Skeletal muscle satellite cell (primary cell): ENCODE measurements at regions not wholly inside any gene's neighbourhood (a gene's known extent, or its start where the extent isn't known, plus 50 kb on each side); places are given as distances from the start of the nearest gene placed in this dataset.

Experiments used
- H3K27me3 ChIP-seq: 2 replicates; pipeline ENCODE4 v1.7.0; 2013; ENCODE audit warnings: low read length; ENCODE audit not compliant: control insufficient read depth, insufficient read depth
- H3K36me3 ChIP-seq: 2 replicates; pipeline ENCODE4 v1.7.0; 2013; ENCODE audit warnings: mild to moderate bottlenecking, control low read depth, low read length; ENCODE audit not compliant: insufficient read depth
- H3K4me1 ChIP-seq: 2 replicates; pipeline ENCODE4 v1.7.0; 2013; ENCODE audit warnings: low read length; ENCODE audit not compliant: control insufficient read depth, insufficient read depth
- H3K4me2 ChIP-seq: 2 replicates; pipeline ENCODE4 v1.7.0; 2013; ENCODE audit warnings: mild to moderate bottlenecking, low read length
- H3K4me3 ChIP-seq: 2 replicates; pipeline ENCODE4 v1.7.0; 2013; ENCODE audit warnings: low read length
- H3K9ac ChIP-seq: 2 replicates; pipeline ENCODE4 v1.7.0; 2013; ENCODE audit warnings: mild to moderate bottlenecking, low read depth, low read length, moderate library complexity
- H3K9me3 ChIP-seq: replicated peaks from 2 replicates; pipeline ENCODE4 v1.7.0; 2013; ENCODE audit warnings: mild to moderate bottlenecking, control low read depth, low read length

- H3K4me3 ChIP-seq, result no peak overlapping the region
- no peaks in the 10 kb centered on the region for H3K27me3 ChIP-seq
- H3K36me3 ChIP-seq, result no peaks in the 10 kb centered on the region
- H3K4me1 ChIP-seq, result no peaks in the 10 kb centered on the region
- H3K4me2 ChIP-seq, result no peak overlapping the region
- H3K9me3 ChIP-seq, result no peaks in the 10 kb centered on the region
- H3K9ac ChIP-seq, result no peak overlapping the region
Observed at GRCh38 chr2:15766303-15766861, 174.0 kb upstream of the MYCN start.

- Histone ChIP-seq H3K4me3 (no peak overlapping the region), H3K4me1 (no peaks in the 10 kb centered on the region), H3K36me3 (no peaks in the 10 kb centered on the region), H3K9ac (no peak overlapping the region), H3K27me3 (no peaks in the 10 kb centered on the region), H3K9me3 (peaks cover 2% of the 10 kb centered on the region), H3K4me2 (no peak overlapping the region)
Observed at GRCh38 chr2:15766911-15767597, 173.3 kb upstream of the MYCN start.

GRCh38 chr2:15767679-15768078 lies 172.7 kb upstream of the MYCN start:
- Histone ChIP-seq H3K9ac (no peak overlapping the region), H3K4me3 (no peak overlapping the region), H3K4me1 (no peaks in the 10 kb centered on the region), H3K27me3 (no peaks in the 10 kb centered on the region), H3K9me3 (peaks cover 2% of the 10 kb centered on the region), H3K36me3 (no peaks in the 10 kb centered on the region), H3K4me2 (no peak overlapping the region)

GRCh38 chr2:15768142-15768541 lies 172.2 kb upstream of the MYCN start:
- H3K9ac ChIP-seq, result no peak overlapping the region
- no peaks in the 10 kb centered on the region for H3K4me1 ChIP-seq
- H3K4me2 ChIP-seq, result no peak overlapping the region
- no peaks in the 10 kb centered on the region for H3K36me3 ChIP-seq
- peaks cover 2% of the 10 kb centered on the region for H3K9me3 ChIP-seq
- H3K27me3 ChIP-seq, result no peaks in the 10 kb centered on the region
- H3K4me3 ChIP-seq, result no peak overlapping the region

GRCh38 chr2:15768615-15769014 lies 171.7 kb upstream of the MYCN start:
- Histone ChIP-seq H3K4me1 (no peaks in the 10 kb centered on the region), H3K9me3 (peaks cover 2% of the 10 kb centered on the region), H3K27me3 (no peaks in the 10 kb centered on the region), H3K4me3 (no peak overlapping the region), H3K4me2 (no peak overlapping the region), H3K9ac (no peak overlapping the region), H3K36me3 (no peaks in the 10 kb centered on the region)

- peaks cover 2% of the 10 kb centered on the region for H3K9me3 ChIP-seq
- H3K4me3 ChIP-seq, result no peak overlapping the region
- H3K4me2 ChIP-seq, result no peak overlapping the region
- H3K4me1 ChIP-seq, result no peaks in the 10 kb centered on the region
- H3K27me3 ChIP-seq, result no peaks in the 10 kb centered on the region
- H3K36me3 ChIP-seq, result no peaks in the 10 kb centered on the region
- H3K9ac ChIP-seq, result no peak overlapping the region
Observed at GRCh38 chr2:15769235-15769634, 171.1 kb upstream of the MYCN start.

- no peaks in the 10 kb centered on the region for H3K4me1 ChIP-seq
- no peaks in the 10 kb centered on the region for H3K27me3 ChIP-seq
- peaks cover 2% of the 10 kb centered on the region for H3K9me3 ChIP-seq
- H3K4me2 ChIP-seq, result no peak overlapping the region
- H3K9ac ChIP-seq, result no peak overlapping the region
- no peaks in the 10 kb centered on the region for H3K36me3 ChIP-seq
- no peak overlapping the region for H3K4me3 ChIP-seq
Observed at GRCh38 chr2:15769676-15770547, 170.4 kb upstream of the MYCN start.

- peaks cover 2% of the 10 kb centered on the region for H3K9me3 ChIP-seq
Observed at GRCh38 chr2:15770606-15771005, 169.7 kb upstream of the MYCN start.

GRCh38 chr2:15771124-15771523 lies 169.2 kb upstream of the MYCN start:
- Histone ChIP-seq H3K36me3 (no peaks in the 10 kb centered on the region), H3K4me1 (no peaks in the 10 kb centered on the region), H3K9ac (no peak overlapping the region), H3K4me3 (no peak overlapping the region), H3K4me2 (no peak overlapping the region), H3K27me3 (no peaks in the 10 kb centered on the region), H3K9me3 (peaks cover 2% of the 10 kb centered on the region)

More at GRCh38 chr2:15770606-15771005, 169.7 kb upstream of the MYCN start:
- no peaks in the 10 kb centered on the region for H3K36me3 ChIP-seq
- no peaks in the 10 kb centered on the region for H3K4me1 ChIP-seq
- H3K4me3 ChIP-seq, result no peak overlapping the region
- H3K4me2 ChIP-seq, result no peak overlapping the region
- no peak overlapping the region for H3K9ac ChIP-seq
- no peaks in the 10 kb centered on the region for H3K27me3 ChIP-seq

- Histone ChIP-seq H3K27me3 (no peaks in the 10 kb centered on the region), H3K4me3 (no peak overlapping the region), H3K9ac (no peak overlapping the region), H3K9me3 (peaks cover 2% of the 10 kb centered on the region), H3K4me1 (no peaks in the 10 kb centered on the region), H3K36me3 (no peaks in the 10 kb centered on the region), H3K4me2 (no peak overlapping the region)
Observed at GRCh38 chr2:15772086-15772595, 168.2 kb upstream of the MYCN start.

- H3K4me2 ChIP-seq, result no peak overlapping the region
- H3K4me3 ChIP-seq, result no peak overlapping the region
- H3K9ac ChIP-seq, result no peak overlapping the region
- H3K4me1 ChIP-seq, result no peaks in the 10 kb centered on the region
- no peaks in the 10 kb centered on the region for H3K27me3 ChIP-seq
- H3K36me3 ChIP-seq, result no peaks in the 10 kb centered on the region
- peaks cover 2% of the 10 kb centered on the region for H3K9me3 ChIP-seq
Observed at GRCh38 chr2:15772681-15773080, 167.7 kb upstream of the MYCN start.
